Suppressor macrophage treated with lipopolysaccharide for 1 hour (primary cell): ENCODE measurements at regions not wholly inside any gene's neighbourhood (a gene's known extent, or its start where the extent isn't known, plus 50 kb on each side); places are given as distances from the start of the nearest gene placed in this dataset.

ENCODE experiments used
- DNase-seq, 3 donors: peaks; one replicate each; pipeline ENCODE4 v3.0.0-alpha.2; 2020 to 2022

DNA sequence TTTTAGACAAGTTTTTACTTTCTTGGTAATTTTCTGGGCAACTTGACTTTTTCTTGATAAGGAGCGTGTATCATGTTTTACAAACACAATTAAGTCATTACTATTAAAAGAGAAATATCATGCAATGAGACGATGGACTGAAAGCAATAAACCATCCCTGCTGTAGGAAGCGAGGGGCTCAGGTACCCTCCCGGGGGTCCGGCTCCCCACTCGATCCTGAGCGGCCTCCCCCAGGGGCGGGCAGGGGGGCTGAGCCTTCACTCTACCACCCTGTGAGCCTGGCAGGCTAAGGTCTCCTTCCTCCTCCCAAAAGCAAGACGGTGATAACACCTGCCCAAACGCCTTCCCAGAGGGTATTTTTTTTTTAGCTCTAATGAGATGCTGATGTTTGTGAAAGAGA lies 51.8 kb upstream of the ADGRA1 start:
- DNase-seq, result no peak

DNA sequence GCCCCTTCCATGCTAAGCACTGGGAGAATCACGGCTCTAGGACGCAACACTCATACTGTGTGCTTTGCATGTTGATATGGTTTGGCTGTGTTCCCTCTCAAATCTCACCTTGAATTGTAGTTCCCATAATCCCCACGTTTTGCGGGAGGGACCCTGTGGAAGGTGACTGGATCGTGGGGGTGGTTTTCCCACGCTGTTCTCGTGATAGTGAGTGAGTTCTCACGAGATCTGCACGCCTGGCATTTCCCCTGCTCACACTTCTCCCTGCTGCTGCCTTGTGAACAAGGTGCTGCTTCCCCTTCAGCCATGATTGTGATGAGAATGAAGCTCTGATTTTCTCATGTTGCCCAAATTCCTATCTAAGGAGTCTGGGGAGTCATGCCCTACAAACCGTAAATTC lies 53.0 kb upstream of the ADGRA1 start:
- no peak for DNase-seq

DNA sequence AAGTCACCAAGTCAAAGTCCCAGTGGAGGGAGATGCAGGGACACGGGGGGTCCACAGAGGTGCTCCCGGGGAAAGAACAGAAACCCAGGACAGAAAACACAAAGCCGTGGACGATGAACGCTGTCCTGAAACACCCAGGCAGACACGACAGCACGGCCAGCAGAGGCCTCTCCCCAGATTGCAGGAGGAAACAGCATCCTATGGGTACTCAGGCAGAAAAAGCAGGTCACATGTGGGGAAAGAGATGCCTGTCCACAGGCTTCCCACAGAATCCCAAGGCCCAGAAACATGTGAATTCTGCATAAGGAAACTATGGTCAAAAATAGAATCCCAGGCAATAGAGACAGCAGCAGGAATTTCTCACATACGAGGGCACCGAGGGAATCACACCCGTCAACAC lies 53.6 kb upstream of the ADGRA1 start:
- DNase-seq, result no peak

DNA sequence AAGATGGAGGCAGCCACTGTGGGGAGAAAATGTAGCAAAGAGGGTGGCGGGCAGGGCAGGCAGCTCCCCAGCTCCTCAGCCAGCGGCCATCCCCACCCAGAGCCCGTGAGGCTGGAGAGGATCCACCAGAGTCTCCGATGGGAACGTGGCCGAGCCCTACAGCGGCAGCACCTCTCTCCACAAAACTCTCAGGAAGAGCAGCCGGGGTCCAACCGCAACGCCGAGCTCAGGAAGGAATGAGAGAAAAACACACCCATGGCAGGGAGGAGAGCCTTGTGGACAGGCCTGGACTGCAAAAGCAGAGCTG lies 54.0 kb upstream of the ADGRA1 start:
- no peak for DNase-seq

DNA sequence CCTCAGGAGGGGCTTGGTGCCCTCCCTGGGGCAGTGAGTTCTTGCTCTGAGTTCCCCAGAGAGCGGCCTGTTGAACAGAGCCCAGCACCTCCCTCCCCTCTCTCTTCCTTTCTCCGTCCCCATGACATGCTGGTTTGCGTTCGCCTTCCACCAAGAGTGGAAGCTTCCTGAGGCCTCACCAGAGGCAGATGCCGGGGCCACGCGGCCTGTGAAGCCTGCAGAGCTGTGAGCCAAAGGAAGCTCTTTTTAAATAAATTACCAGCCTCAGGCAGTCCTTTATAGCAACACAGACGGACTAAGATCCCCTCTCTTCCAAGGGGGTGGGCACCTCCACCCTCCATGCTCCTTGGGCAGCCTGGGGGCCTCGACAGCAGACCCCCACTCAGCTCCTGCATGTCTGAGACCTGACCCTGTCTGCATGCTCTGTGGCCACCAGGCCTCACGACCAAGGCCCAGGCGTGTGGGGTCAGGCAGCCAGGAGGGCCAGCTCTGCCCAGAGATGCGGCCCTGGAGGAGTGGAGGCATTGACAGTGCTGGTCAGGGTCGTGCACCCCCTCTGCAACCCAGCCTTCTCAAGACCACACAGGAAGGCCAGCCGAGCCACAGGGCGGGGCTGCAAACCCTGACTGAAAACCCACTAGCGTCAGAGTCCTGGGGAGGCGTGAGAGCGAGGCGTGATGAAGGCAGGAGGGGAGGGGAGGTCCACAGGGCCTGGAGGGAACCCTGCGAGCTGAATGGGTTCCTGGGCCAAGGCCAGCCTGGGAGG lies 54.6 kb upstream of the ADGRA1 start:
- no peak for DNase-seq

DNA sequence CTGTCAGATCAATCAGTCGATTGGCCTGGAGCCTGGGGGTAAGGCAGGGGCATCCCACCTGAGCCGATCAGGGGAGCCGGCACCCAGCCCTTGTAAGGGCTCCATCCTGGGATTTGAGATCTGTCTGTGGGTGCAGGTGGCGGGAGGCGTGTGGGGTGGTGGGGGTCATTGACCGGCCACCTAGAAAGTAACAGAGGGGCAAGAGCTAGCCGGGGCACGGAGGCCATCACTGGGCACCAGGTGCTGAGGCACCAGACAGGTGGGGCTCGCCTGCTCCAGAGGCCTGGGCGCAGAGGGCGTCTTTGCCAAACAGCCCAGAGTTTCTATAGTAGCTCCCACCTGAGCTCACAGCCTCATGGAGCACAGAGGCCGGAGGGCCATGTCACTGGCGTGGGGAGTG lies 55.5 kb upstream of the ADGRA1 start:
- no peak for DNase-seq

DNA sequence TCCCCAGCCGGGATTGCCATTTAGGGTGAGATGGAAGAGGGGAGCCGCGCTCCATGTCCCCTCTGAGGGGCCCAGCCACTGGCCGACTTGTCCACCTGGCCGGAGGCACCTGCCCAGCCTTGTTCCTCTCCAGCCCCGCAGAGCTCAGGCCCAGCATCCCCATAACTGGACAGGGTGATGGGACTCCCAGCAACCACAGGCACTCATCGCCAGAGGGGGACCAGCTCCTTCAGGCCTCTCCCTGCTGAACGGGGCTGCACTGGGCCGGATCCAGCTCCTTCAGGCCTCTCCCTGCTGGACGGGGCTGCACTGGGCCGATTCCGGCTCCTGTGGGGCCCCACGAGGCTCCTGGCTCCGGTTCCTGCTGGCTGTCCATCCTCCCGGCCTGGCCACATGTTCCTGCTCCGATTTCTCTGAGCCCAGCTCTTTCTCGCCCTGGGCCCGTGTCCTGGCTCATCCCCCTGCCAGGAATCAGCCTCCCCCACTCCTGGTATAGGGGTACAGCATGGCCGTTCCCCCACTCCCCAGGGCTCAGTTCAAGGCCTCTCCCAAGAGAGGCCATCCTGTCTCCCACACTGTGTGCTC lies 56.1 kb upstream of the ADGRA1 start:
- DNase-seq, result no peak

DNA sequence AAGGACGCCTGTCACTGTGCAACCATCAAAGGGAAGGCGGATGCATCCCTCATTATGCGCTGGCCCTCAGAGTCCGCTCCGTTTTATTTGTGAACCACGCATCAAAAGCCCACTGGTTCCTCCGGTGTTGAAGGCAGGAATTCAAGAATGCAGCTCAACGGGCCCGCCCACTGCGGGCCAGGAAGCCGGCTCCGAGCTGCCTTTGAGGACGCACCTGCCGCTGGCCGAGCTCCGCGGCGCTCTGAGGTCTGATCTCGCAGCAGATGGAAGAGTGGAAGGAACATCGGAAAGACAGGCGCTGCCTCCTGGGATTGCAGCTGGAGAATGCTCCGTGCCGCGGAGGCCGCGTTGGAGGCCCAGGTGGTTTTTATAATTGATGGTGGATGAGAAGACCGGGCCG lies 56.9 kb upstream of the ADGRA1 start:
- no peak for DNase-seq

DNA sequence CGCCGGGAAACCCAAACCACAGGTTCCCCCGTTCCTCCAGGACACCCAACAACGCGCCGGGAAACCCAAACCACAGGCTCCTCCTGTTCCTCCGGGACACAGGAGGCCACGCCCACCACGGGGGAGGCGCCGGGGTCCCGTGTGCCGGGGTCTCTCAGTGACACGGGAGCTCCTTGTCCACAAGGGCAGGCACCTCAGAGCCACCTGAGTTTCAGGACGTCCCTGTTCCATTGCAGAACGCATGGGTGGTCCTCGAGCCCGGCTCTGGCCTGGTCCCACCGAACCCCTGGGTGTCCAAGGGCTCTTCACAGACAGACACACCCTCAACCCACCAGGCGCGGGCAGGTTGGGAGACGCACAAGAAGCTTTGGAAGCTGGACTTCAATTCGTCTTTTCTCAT lies 57.6 kb upstream of the ADGRA1 start:
- DNase-seq, result no peak

DNA sequence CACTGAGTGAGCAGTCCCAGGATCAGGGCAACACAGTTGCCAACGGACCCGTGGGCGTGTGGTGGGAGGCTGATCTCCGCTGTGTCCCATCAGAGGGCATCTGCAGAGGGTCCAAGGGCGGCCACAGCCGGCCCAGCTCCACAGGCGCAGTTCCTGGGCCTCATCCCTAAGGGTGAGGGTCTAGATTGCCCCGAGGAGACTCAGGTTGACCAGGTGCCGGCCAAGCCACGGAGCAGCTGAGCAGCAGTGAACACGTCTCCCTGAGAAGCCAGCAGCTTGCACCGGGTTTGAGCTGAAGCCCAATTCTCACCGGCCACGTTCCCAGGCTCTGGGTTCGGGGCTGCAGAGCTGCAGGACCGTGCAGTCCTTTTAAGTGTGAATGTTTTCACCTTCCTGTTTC lies 58.8 kb upstream of the ADGRA1 start:
- DNase-seq, result no peak

DNA sequence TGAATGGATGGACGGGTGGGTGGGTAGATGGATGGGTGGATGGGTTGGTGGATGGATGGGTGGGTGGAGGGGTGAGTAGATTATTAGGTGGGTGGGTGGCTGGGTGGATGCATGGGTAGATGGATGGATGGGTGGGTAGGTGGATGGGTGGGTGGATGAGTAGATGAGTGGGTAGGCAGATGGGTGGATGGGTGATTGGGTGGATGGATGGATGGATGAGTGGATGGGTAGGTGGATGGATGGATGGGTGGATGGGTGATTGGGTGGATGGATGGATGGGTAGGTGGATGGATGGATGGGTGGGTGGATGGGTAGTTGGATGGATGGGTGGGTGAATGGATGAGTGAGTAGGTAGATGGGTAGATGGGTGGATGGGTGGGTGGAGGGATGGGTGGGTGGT lies 59.6 kb upstream of the ADGRA1 start:
- DNase-seq, result no peak

DNA sequence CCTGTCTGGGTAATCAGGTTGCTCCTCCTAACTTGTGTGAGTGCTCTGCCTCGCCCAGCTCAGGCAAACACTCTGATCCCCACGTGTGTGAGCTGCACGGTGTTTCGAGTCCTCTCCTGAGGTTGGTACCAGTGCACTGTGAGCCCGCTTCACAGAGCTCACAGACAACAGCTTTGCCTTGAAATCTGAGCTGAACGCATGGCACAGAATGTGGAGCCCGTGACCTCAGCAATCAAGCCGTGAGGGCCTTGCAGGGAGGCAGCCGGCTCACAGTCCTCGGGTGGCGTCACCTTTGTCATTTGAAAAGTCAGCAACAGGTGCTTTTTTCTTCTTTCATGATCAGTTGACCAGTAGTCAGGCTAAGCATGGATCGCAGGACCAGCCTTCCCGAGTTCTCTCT lies 60.2 kb upstream of the ADGRA1 start:
- DNase-seq, result no peak

DNA sequence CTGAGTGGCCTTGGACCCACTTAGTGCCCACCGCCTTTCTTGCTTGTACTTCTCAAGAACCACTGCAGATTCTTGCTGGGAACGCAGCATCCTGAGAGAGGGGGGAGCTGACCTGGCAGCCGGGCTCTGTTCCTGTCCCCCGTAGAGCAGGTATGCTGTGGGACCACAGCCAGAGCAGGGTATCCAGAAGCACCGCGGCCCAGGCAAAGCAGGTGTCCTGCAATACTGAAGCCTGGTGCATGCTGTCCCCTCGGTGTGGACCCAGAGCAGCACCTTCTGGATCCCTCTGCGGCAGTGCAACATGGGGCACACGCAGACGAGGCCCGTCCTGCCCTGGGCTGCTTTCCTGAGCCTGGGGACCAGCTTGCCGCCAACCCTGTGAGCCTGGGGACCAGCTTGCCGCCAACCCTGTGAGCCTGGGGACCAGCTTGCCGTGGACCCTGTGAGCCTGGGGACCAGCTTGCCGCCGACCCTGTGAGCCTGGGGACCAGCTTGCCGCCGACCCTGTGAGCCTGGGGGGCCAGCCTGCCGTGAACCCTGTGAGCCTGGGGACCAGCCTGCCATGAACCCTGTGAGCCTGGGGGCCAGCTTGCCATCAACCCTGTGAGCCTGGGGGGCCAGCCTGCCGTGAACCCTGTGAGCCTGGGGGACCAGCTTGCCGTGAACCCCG lies 60.9 kb upstream of the ADGRA1 start:
- DNase-seq, result no peak

DNA sequence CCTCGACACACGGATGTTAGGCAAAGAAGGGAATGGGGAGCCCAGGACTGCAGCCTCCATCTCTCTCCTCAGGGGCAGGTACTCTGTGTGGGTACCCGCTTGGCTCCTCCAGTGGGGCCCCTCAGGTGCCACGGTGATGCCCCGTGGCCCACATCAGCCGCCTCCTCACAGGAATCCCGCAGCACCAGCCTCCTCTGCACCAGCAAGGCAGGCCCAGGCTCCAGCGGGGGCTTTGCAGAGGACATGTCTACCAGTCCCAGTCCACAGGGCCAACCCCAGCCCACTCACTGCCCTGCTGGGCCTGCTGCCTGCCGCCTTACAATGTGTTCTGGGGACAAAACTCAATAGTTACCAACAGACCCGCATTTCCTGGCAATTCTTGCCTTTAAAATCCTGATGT lies 61.6 kb upstream of the ADGRA1 start:
- no peak for DNase-seq

DNA sequence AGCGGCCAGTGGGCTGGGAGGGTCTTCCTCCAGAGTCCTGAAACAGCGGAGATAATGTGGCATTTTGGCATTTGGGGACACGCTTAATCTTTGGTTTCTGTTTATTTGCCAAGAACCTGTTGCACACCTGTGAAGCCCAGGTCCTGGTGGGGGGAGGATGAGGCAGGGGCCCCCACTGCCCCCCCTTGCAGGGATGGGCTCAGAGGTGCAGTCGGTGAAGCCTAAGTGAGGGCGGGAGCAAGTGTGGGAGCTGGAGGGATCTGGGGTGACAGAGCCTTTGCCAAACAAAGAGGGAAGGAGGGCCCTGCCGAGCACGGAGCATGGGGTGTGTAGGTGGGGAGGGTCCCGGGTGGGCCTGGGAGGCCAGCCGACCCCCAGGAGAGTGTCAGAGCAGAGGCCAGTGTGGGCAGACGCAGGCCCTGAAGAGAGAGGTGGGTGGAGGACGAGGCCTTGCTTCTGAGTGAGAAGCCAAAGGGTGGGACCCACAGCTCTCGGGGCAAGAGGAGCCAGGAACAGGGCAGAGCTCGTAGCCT lies 62.1 kb upstream of the ADGRA1 start:
- DNase-seq, result no peak

DNA sequence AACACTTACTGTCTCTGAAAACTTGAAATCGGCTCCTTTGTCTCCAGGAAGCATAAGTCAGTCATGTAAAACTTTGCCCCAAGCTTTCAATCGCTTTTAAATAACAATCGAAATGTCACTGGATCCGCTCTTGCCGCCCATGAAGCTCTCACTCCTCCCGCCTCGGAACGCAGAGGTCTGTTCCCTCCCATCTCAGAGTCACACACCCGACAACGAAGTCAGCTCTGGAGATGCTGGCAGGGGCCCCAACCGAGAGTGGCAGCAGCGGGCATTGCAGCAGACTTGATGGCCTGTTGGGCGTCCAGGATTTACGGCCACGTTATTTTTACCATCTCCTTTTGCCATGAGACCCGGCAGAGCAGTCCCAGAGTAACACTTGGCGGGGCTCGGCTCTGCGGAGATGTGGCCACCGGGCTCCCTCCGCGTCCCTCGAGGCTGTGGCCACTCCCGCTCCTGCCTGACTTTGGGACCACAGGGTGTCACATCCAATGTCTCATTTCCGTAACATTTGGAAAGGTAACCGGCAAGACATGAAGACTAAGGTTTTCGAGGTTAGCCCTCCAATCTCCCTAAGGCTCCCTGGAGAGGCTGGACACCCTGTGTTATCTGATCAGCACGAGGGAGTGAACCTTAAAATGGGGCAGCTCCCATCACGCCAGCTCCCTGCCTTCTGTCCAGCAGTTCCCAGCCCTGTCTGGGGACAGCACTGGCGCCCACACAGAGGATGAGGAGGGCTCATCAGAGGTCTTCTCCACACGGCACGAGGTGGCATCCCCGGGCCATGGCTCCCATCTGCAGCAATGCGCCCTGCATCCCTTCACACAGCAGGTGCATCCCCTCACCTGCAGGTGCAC lies 62.8 kb upstream of the ADGRA1 start:
- no peak for DNase-seq

DNA sequence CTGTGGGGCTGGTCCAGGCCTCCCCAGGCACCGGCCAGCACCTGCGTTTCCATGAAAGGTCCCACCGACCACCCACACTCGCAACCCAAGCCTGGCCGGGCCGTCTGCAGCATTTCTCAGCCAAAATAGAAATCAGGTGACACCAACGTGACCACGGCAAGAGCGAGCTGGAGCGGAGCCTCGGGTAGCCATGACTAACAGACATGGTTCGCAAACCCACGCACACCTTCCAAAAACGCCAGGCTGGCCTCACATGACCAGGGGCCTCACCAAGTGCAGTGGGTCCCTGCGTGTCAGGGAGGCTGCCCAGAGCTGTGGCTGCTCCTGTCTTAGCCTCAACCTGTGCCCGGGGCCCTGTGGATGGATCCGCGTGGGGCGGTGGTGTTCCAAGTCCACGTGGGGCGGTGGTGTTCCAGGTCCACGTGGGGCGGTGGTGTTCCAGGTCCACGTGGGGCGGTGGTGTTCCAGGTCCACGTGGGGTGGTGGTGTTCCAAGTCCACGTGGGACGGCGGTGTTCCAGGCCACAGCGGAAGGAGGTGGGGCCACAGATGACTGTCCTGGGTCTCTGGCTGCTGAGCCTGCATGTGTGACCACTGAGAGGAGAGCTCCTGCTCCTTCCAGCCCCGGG lies 64.4 kb upstream of the ADGRA1 start:
- DNase-seq, result no peak

DNA sequence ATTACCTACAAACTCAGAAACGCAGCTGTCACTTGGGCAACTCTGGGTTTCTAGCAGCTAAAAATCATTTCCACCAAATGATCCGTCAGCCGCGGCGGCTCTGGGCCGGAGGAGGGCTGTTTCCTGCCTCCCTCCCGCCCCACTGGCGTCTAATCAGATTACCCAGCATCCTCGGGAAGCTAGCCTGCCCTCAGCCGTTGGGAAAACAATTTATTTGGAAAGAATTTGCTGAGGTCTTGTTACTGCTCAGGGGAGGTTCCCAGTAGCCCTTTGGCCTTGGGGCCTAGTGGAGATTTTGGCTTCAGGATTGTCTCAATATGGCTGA lies 65.0 kb upstream of the ADGRA1 start:
- peak in 2 of 3 donors; percentile 15 to 20 for DNase-seq

DNA sequence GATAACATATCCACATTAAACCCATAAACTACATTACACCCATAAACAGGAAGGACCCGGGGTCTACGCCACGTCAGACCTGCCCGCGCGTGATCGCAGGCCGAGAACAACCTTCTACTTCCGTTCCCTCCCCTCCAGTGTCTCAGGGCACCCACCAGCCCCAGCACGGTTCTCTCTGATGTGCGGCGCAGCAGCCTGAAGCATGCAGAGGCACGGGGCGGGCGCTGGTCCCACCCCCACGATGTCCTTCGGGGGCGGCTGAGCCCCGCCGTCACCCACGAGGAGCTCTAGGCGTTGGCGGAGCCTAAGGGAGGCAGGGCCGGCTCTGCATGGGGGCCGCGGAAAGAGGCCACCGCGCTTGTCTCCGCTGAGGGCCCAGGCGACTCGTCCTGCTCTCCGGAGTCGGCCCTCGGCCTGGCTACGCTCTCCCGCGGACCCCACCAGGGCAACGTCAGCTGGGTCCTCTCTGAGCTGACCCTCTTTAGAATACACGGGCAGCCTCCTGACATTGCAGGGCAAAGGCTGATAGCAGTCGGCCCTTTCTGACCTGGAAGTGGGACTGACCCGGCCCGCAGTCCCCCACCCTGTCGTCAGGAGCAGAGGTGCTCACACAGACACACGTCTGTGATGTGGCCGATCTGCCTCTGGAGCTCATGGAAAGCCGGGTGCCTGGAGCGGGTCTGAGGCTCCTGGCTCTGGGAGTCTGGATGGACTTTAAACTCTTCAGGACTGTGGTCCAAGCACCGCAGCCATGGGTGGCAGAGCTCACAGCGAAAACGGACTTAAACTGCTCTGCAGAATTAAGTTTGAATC lies 65.6 kb upstream of the ADGRA1 start:
- no peak for DNase-seq

DNA sequence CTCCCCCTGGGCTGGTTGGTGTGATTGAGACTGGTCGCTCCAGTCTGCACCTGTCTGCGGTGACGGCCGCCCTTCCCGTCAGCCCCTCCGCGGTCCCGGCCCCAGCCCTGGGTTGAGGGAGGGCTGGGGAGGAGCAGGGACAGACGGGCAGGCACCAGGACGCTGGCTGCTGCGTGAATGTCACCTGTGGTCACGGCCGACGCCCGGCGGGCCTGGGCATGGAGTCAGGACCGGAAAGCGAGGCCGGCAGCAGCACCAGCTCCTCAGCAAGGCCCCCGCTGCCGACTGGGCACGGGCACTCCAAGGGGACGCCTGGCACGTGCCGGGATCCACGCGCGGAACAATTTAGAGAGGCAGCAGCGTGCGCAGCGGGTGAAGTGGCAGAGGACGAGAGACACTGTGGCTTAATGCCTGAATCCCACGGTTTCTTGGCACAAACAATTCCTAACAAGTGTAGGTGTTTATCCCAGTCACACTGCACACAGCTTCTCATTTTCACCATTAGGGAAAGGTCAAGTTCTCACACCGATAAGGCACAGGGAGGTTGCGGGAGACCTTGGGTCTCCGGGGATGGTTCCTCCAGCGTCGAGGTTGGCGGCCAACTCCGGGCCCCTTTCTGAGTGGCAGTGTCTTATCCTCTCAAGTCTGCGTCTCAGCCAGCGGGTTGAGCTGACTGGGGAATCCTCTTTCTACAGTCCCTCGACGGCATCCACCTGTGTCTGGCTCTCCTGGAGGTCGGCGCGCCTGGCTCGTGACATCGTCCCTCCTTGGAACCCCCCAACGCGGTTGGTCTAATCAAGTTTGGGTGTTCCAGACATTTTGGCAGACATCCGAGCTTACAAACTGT lies 66.4 kb upstream of the ADGRA1 start:
- no peak for DNase-seq

DNA sequence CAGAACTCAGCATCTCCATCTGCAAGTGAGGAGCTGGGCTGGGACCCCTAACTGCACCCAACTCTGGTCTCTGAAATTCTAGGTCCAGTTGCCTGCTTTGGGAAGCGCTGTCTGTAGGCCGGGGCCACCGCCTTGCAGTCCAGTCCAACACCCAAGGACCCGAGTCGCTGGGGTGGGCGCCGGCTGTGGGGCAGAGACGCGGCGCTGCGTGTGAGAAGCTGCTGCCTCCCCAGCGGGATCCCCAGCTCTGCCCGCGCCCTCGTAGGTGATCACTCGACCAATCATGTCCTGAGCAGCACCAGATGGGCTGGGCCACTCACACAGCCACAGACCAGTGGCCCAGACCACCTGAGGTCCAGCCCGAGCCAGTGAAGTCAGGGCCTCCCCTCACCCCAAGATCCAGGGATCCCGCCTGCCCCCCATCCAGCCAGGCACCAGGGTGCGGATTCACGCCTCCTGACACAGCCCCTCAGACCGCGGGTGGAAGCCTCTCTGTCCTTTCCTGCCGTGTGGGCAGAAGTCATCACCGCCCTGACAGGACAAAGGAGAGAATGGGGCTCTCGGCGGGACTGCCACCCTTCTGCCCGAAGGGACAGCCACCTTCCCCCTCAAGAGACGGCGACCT lies 67.4 kb upstream of the ADGRA1 start:
- DNase-seq, result no peak
